Testis (tissue), 2 donors: ENCODE measurements at regions not wholly inside any gene's neighbourhood (a gene's known extent, or its start where the extent isn't known, plus 50 kb on each side); places are given as distances from the start of the nearest gene placed in this dataset.

Experiments
- DNase-seq: peaks from one replicate; pipeline ENCODE4 v3.0.0-alpha.2; 2019
- H3K27ac ChIP-seq, 2 donors: fragments of 200-600 bp; sonication (generic); one replicate each; pipeline ENCODE4 v1.5.1; 2019
- H3K27me3 ChIP-seq: fragments of 200-600 bp; sonication (generic); one replicate; pipeline ENCODE4 v1.5.1; 2019
- H3K36me3 ChIP-seq: fragments of 200-600 bp; sonication (generic); one replicate; pipeline ENCODE4 v1.5.1; 2017; ENCODE audit warnings: low read depth; ENCODE audit errors: missing control alignments
- H3K4me1 ChIP-seq: fragments of 200-600 bp; sonication (generic); one replicate; pipeline ENCODE4 v1.5.1; 2019
- H3K4me3 ChIP-seq, 2 donors: fragments of 200-600 bp; sonication (generic); one replicate each; pipeline ENCODE4 v1.5.1; 2017 to 2019
- H3K9me3 ChIP-seq: fragments of 200-600 bp; sonication (generic); one replicate; pipeline ENCODE4 v1.5.1; 2017
- CTCF ChIP-seq, 3 experiments: fragments of 450-650 bp in 2 of 3; fragments of 200-600 bp in 1 of 3; sonication (generic) in 1 of 3; IDR thresholded peaks; one replicate each; pipeline ENCODE4 v1.5.1; 2016 to 2019; ENCODE audit warnings: antibody characterized with exemption in 3 of 3, mild to moderate bottlenecking in 2 of 3, moderate library complexity in 1 of 3
- POLR2A ChIP-seq: fragments of 450-650 bp; IDR thresholded peaks from one replicate; pipeline ENCODE4 v1.6.1; 2017; ENCODE audit warnings: antibody characterized with exemption, mild to moderate bottlenecking, moderate library complexity
- WGBS, 2 donors: methylation state at CpG; one replicate each; pipeline ENCODE4 v1.1.5; 2018; 5-methylcytosine and 5-hydroxymethylcytosine counted together
- intact Hi-C: fragments of 100-400 bp; cut with DNase I; formaldehyde crosslinking; loops from one replicate; pipeline ENCODE4 v1.15.1; 2023; ENCODE audit warnings: low total_unique reads

- Histone ChIP-seq H3K27ac (no peak overlapping the region), H3K4me1 (no peaks in the 10 kb centered on the region), H3K4me3 (no peak overlapping the region), H3K36me3 (no peaks in the 10 kb centered on the region), H3K27me3 (no peaks in the 10 kb centered on the region), H3K9me3 (no peaks in the 10 kb centered on the region)
- intact Hi-C loops = no loop called here
- 40 to 60% methylated on average over 2 of the region's 2 CpGs for WGBS, 2 donors
- TF ChIP-seq CTCF (IDR thresholded peaks at IDR 0.05) (no peak), POLR2A (no peak)
- no peak for DNase-seq
These were observed 1127.0 kb upstream of the CRIM1 start for GRCh38 chr2:35228584-35228983.

DNA sequence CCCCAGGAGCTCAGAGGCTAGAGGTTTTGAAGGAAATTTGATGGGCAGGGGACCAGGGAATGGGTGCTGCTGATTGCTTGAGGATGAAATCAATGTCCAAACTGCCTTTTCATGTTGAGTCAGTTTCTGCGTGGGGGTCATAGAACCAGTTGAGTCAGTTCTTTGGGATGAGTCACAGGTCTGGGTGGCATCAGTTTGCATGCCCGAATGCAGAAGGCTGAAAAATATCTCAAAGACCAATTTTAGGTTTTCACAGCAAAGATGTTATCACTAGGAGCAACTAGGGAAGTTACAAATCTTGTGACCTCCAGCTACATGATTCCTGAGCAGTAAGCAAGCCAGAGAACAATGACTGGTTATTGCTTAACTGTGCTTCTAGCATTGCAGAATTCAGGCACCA is 1135.1 kb upstream of the CRIM1 start:
- H3K4me3 ChIP-seq = no peak overlapping the region
- H3K4me1 ChIP-seq = no peaks in the 10 kb centered on the region
- TF ChIP-seq POLR2A (no peak), CTCF (IDR thresholded peaks at IDR 0.05) (no peak)
- intact Hi-C loops = no loop called here
- H3K27me3 ChIP-seq = no peaks in the 10 kb centered on the region
- no peak overlapping the region for H3K27ac ChIP-seq
- WGBS, 2 donors = 80% methylated on average over 2 of the region's 2 CpGs
- H3K36me3 ChIP-seq = no peaks in the 10 kb centered on the region
- H3K9me3 ChIP-seq = no peaks in the 10 kb centered on the region
- DNase-seq = no peak

DNA sequence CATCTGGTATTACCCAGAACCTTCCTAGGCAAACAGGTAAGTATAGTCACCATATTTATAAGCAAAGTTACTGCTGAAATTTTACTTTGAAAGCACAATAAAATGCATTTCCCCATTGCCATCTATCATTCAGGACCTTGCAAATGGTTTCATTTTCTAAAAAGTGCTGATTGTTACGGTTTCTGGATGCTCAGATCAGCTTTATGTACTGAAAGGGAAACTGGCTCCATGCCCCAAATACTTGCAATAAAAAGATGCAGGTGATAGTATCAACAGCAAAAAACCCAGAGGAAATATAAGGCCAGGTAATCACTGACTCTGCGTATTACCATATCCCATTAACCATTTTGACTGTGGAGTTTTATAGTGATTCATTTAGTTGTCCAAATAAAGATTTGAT is 1150.7 kb upstream of the CRIM1 start:
- no peak for DNase-seq
- H3K4me1 ChIP-seq = no peaks in the 10 kb centered on the region
- no peaks in the 10 kb centered on the region for H3K27me3 ChIP-seq
- H3K27ac ChIP-seq = no peak overlapping the region
- intact Hi-C loops = no loop called here
- WGBS, 2 donors = 87 to 92% methylated on average over 2 of the region's 2 CpGs
- no peak overlapping the region for H3K4me3 ChIP-seq
- no peak for TF ChIP-seq CTCF (IDR thresholded peaks at IDR 0.05)
- TF ChIP-seq POLR2A = no peak
- H3K36me3 ChIP-seq = no peaks in the 10 kb centered on the region
- H3K9me3 ChIP-seq = no peaks in the 10 kb centered on the region

DNA sequence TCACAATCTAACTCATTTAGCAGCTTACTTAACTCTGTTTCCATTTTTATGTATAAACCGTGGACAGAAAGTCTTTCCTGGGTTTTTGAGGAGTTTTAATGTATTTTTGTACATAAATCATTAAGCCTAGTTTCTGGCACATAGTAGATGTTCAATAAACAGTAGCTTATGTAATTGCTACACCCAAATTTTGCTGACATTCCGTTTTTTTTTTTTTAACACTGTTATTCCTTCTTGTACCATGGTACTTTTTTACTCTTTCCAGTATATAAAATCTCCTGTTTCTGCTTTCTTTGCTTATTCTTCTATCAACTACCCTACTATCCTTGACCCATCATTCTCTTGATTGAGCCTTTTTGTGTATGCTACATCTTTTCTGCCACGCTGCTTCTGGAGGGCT is 1151.3 kb upstream of the CRIM1 start:
- no peak overlapping the region for H3K4me3 ChIP-seq
- intact Hi-C loops = no loop called here
- no peak overlapping the region for H3K27ac ChIP-seq
- TF ChIP-seq CTCF (IDR thresholded peaks at IDR 0.05) = no peak
- TF ChIP-seq POLR2A = no peak
- H3K27me3 ChIP-seq = no peaks in the 10 kb centered on the region
- 85 to 88% methylated on average over 3 of the region's 3 CpGs for WGBS, 2 donors
- H3K4me1 ChIP-seq = no peaks in the 10 kb centered on the region
- no peaks in the 10 kb centered on the region for H3K9me3 ChIP-seq
- no peaks in the 10 kb centered on the region for H3K36me3 ChIP-seq
- DNase-seq = no peak

GRCh38 chr2:35199298-35199697 is 1156.3 kb upstream of the CRIM1 start:
- Histone ChIP-seq H3K27ac (no peak overlapping the region), H3K9me3 (no peaks in the 10 kb centered on the region), H3K4me1 (no peaks in the 10 kb centered on the region), H3K36me3 (no peaks in the 10 kb centered on the region), H3K4me3 (no peak overlapping the region), H3K27me3 (no peaks in the 10 kb centered on the region)
- TF ChIP-seq CTCF (IDR thresholded peaks at IDR 0.05) = no peak
- TF ChIP-seq POLR2A = no peak
- no peak for DNase-seq
- 59 to 65% methylated on average over 4 of the region's 4 CpGs for WGBS, 2 donors
- intact Hi-C loops = no loop called here
